Activated effector memory CD4-positive, alpha-beta T cell treated with anti-CD3 and anti-CD28 coated beads, Interleukin-2, amount 50 U/mL, for 16 hours (primary cell): ENCODE measurements at regions not wholly inside any gene's neighbourhood (a gene's known extent, or its start where the extent isn't known, plus 50 kb on each side); places are given as distances from the start of the nearest gene placed in this dataset.

Experiments used
- DNase-seq: peaks from one replicate; pipeline ENCODE4 v3.0.0-alpha.2; 2020

- DNase-seq, result no peak
Observed at GRCh38 chr19:5234412-5234811, 106.2 kb downstream of the PTPRS start.

- no peak for DNase-seq
Observed at GRCh38 chr19:5232798-5233505, 107.7 kb downstream of the PTPRS start.

GRCh38 chr19:5231857-5232678 lies 108.5 kb downstream of the PTPRS start:
- no peak for DNase-seq

GRCh38 chr19:5230730-5231555 lies 109.7 kb downstream of the PTPRS start:
- DNase-seq, result no peak

- no peak for DNase-seq
Observed at GRCh38 chr19:5229778-5230335, 110.8 kb downstream of the PTPRS start.

GRCh38 chr19:5228932-5229777 lies 111.5 kb downstream of the PTPRS start:
- no peak for DNase-seq

- DNase-seq, result no peak
Observed at GRCh38 chr19:5228490-5228889, 112.1 kb downstream of the PTPRS start.

GRCh38 chr19:5225486-5226345 lies 114.9 kb downstream of the PTPRS start:
- no peak for DNase-seq

GRCh38 chr19:5224480-5224879 lies 116.1 kb downstream of the PTPRS start:
- no peak for DNase-seq

- no peak for DNase-seq
Observed at GRCh38 chr19:5222821-5223321, 117.7 kb downstream of the PTPRS start.

- DNase-seq, result no peak
Observed at GRCh38 chr19:5222178-5222577, 118.4 kb downstream of the PTPRS start.

GRCh38 chr19:5220866-5221265 lies 119.7 kb downstream of the PTPRS start:
- DNase-seq, result no peak

GRCh38 chr19:5220361-5220760 lies 120.3 kb downstream of the PTPRS start:
- DNase-seq, result no peak

- DNase-seq, result no peak
Observed at GRCh38 chr19:5219551-5220304, 120.9 kb downstream of the PTPRS start.

GRCh38 chr19:5218963-5219530 lies 121.6 kb downstream of the PTPRS start:
- no peak for DNase-seq

GRCh38 chr19:5218255-5218855 lies 122.3 kb downstream of the PTPRS start:
- DNase-seq, result no peak

GRCh38 chr19:5217171-5217570 lies 123.4 kb downstream of the PTPRS start:
- DNase-seq, result no peak

GRCh38 chr19:5216141-5216847 lies 124.3 kb downstream of the PTPRS start:
- DNase-seq, result no peak

GRCh38 chr19:5215431-5215830 lies 125.2 kb downstream of the PTPRS start:
- no peak for DNase-seq
